GM12865 (cell line): ENCODE measurements at regions not wholly inside any gene's neighbourhood (a gene's known extent, or its start where the extent isn't known, plus 50 kb on each side); places are given as distances from the start of the nearest gene placed in this dataset.

ENCODE experiments used
- DNase-seq: peaks from one replicate; pipeline ENCODE4 v3.0.0; 2010; ENCODE audit warnings: low read depth
- H3K4me3 ChIP-seq: 2 replicates; pipeline ENCODE4 v1.5.1; 2011; ENCODE audit warnings: mild to moderate bottlenecking, low read depth, low read length, control low read depth
- CTCF ChIP-seq: IDR thresholded peaks from 2 replicates; pipeline ENCODE4 v1.5.1; 2011; ENCODE audit warnings: low read length, control low read depth, low read depth, inconsistent platforms; ENCODE audit not compliant: insufficient read depth; ENCODE audit errors: missing control alignments

GRCh38 chr12:92551210-92551609 lies 151.6 kb upstream of the PLEKHG7 start:
- DNase-seq, result no peak
- no peak for TF ChIP-seq CTCF
- no peak overlapping the region for H3K4me3 ChIP-seq

GRCh38 chr12:92550661-92551060 lies 152.1 kb upstream of the PLEKHG7 start:
- no peak overlapping the region for H3K4me3 ChIP-seq
- DNase-seq, result no peak
- no peak for TF ChIP-seq CTCF

GRCh38 chr12:92550254-92550653 lies 152.5 kb upstream of the PLEKHG7 start:
- TF ChIP-seq CTCF, result no peak
- DNase-seq, result no peak
- H3K4me3 ChIP-seq, result no peak overlapping the region

- DNase-seq, result no peak
Measured at GRCh38 chr12:92549516-92549915, 153.3 kb upstream of the PLEKHG7 start.

GRCh38 chr12:92547906-92548305 lies 154.9 kb upstream of the PLEKHG7 start:
- no peak for TF ChIP-seq CTCF
- DNase-seq, result no peak
- no peak overlapping the region for H3K4me3 ChIP-seq

More at GRCh38 chr12:92549516-92549915, 153.3 kb upstream of the PLEKHG7 start:
- no peak overlapping the region for H3K4me3 ChIP-seq
- no peak for TF ChIP-seq CTCF

GRCh38 chr12:92547420-92547819 lies 155.4 kb upstream of the PLEKHG7 start:
- H3K4me3 ChIP-seq, result no peak overlapping the region
- no peak for DNase-seq
- no peak for TF ChIP-seq CTCF

GRCh38 chr12:92546635-92547348 lies 156.0 kb upstream of the PLEKHG7 start:
- no peak for DNase-seq
- no peak for TF ChIP-seq CTCF
- H3K4me3 ChIP-seq, result no peak overlapping the region
